Prostate gland (tissue), 2 donors: ENCODE measurements at regions not wholly inside any gene's neighbourhood (a gene's known extent, or its start where the extent isn't known, plus 50 kb on each side); places are given as distances from the start of the nearest gene placed in this dataset.

Experiments used
- CTCF ChIP-seq, 4 experiments: fragments of 200-600 bp in 2 of 4; fragments of 450-650 bp in 2 of 4; sonication (generic) in 2 of 4; IDR thresholded peaks; 1 replicate in 3 of 4; 2 replicates in 1 of 4; pipeline ENCODE4 v1.5.1; 2016 to 2019; ENCODE audit warnings: antibody characterized with exemption in 4 of 4, mild to moderate bottlenecking in 2 of 4, moderate library complexity in 2 of 4
- POLR2A ChIP-seq: fragments of 450-650 bp; IDR thresholded peaks from one replicate; pipeline ENCODE4 v1.6.1; 2016; ENCODE audit warnings: antibody characterized with exemption, mild to moderate bottlenecking
- POLR2AphosphoS5 ChIP-seq: sonication (generic); formaldehyde crosslinking; IDR thresholded peaks from one replicate; pipeline ENCODE4 v1.6.1; 2017; ENCODE audit warnings: antibody characterized with exemption

GRCh38 chr3:168524129-168524528 lies 428.4 kb upstream of the GOLIM4 start:
- TF ChIP-seq CTCF (IDR thresholded peaks at IDR 0.05) (no peak), POLR2A (no peak), POLR2AphosphoS5 (no peak)
